H1 (cell line): ENCODE measurements at regions not wholly inside any gene's neighbourhood (a gene's known extent, or its start where the extent isn't known, plus 50 kb on each side); places are given as distances from the start of the nearest gene placed in this dataset.

ENCODE experiments used
- CTCF ChIA-PET: fragments of 300-600 bp; sonication (Branson Sonifier 250); formaldehyde crosslinking; loops from one replicate; lab custom pipeline; 2021; ENCODE audit not compliant: partially characterized antibody; lab: Charles Lee
- POLR2A ChIA-PET: fragments of 300-600 bp; sonication (Branson Sonifier 250); formaldehyde crosslinking; loops from one replicate; lab custom pipeline; 2021; ENCODE audit warnings: inconsistent platforms; ENCODE audit not compliant: partially characterized antibody; lab: Charles Lee
- DNase-seq, 2 experiments: peaks; one replicate each; pipeline versions ENCODE4 v3.0.0 to v3.0.0-alpha.2; 2010 to 2022; ENCODE audit warnings: low spot score in 2 of 2, low read depth in 1 of 2, mixed read lengths in 1 of 2
- FAIRE-seq: peaks from 2 replicates; lab custom pipeline; 2011; peaks lifted over from hg19 to GRCh38; lab: Jason Lieb, UNC
- H2AFZ ChIP-seq: 2 replicates; pipeline ENCODE4 v1.8.1; 2012; ENCODE audit warnings: low read length, inconsistent platforms
- H2AK5ac ChIP-seq: 2 replicates; pipeline ENCODE4 v1.6.1; 2013; ENCODE audit warnings: low read depth, low read length
- H2BK120ac ChIP-seq: replicated peaks from 2 replicates; pipeline ENCODE3; 2013; ENCODE audit warnings: low read depth, low read length, inconsistent platforms
- H2BK12ac ChIP-seq: 2 replicates; pipeline ENCODE4 v1.6.1; 2013; ENCODE audit warnings: low read depth, low read length
- H2BK15ac ChIP-seq: 2 replicates; pipeline ENCODE4 v1.6.1; 2013; ENCODE audit warnings: low read length
- H2BK20ac ChIP-seq: 2 replicates; pipeline ENCODE4 v1.6.1; 2013; ENCODE audit warnings: low read length
- H2BK5ac ChIP-seq: 2 replicates; pipeline ENCODE4 v1.6.1; 2013; ENCODE audit warnings: low read depth, low read length
- H3K14ac ChIP-seq: 2 replicates; pipeline ENCODE4 v1.6.1; 2013; ENCODE audit warnings: inconsistent platforms; ENCODE audit not compliant: insufficient read length
- H3K18ac ChIP-seq: 2 replicates; pipeline ENCODE4 v1.6.1; 2013; ENCODE audit warnings: low read length; ENCODE audit errors: extremely low read depth
- H3K23ac ChIP-seq: 2 replicates; pipeline ENCODE4 v1.6.1; 2013; ENCODE audit warnings: inconsistent platforms; ENCODE audit not compliant: insufficient read length
- H3K23me2 ChIP-seq: 2 replicates; pipeline ENCODE4 v1.6.1; 2013; ENCODE audit warnings: low read depth, low read length
- H3K27ac ChIP-seq: 2 replicates; pipeline ENCODE4 v1.6.1; 2011; ENCODE audit warnings: low read depth, low read length, inconsistent platforms
- H3K27me3 ChIP-seq, 4 experiments: replicated peaks in 1 of 4; 1 replicate in 1 of 4; 2 replicates in 3 of 4; pipeline versions ENCODE4 v1.6.1 to v1.8.1; 2011 to 2013; ENCODE audit warnings: low read length in 3 of 4, mild to moderate bottlenecking in 3 of 4, inconsistent platforms in 2 of 4, mixed read lengths in 2 of 4, moderate library complexity in 1 of 4; ENCODE audit not compliant: control insufficient read depth in 3 of 4, insufficient read depth in 3 of 4; ENCODE audit errors: extremely low read depth in 1 of 4
- H3K36me3 ChIP-seq, 4 experiments: 2 replicates each; pipeline versions ENCODE4 v1.6.1 to v1.8.1; 2011 to 2013; ENCODE audit warnings: mild to moderate bottlenecking in 4 of 4, low read length in 3 of 4, moderate library complexity in 2 of 4, control low read depth in 1 of 4, inconsistent platforms in 1 of 4; ENCODE audit not compliant: insufficient read depth in 4 of 4, control insufficient read depth in 2 of 4
- H3K4ac ChIP-seq: replicated peaks from 2 replicates; pipeline ENCODE3; 2013; ENCODE audit warnings: low read length, low read depth, mixed read lengths, inconsistent platforms; ENCODE audit not compliant: insufficient read length
- H3K4me1 ChIP-seq, 4 experiments: replicated peaks in 1 of 4; 1 replicate in 1 of 4; 2 replicates in 3 of 4; pipeline versions ENCODE4 v1.6.1 to v1.8.1; 2011 to 2013; ENCODE audit warnings: low read length in 3 of 4, inconsistent platforms in 2 of 4, mixed read lengths in 1 of 4; ENCODE audit not compliant: insufficient read depth in 4 of 4, control insufficient read depth in 3 of 4
- H3K4me2 ChIP-seq, 2 experiments: 2 replicates each; pipeline versions ENCODE4 v1.6.1 to v1.8.1; 2011 to 2013; ENCODE audit warnings: low read depth in 2 of 2, low read length in 2 of 2, control low read depth in 1 of 2, inconsistent platforms in 1 of 2, mild to moderate bottlenecking in 1 of 2; ENCODE audit not compliant: insufficient read depth in 1 of 2
- H3K4me3 ChIP-seq, 4 experiments: fragments of 200-600, 300-600 bp in 1 of 4; sonication (generic), shearing (Covaris generic), sonication (Bioruptor Twin) in 1 of 4; 2 replicates each; pipeline versions ENCODE4 v1.5.1 to v1.8.1; 2011 to 2016; ENCODE audit warnings: low read length in 4 of 4, low read depth in 3 of 4, control low read depth in 2 of 4, inconsistent platforms in 2 of 4, mild to moderate bottlenecking in 2 of 4, mixed read lengths in 1 of 4, moderate library complexity in 1 of 4; ENCODE audit not compliant: insufficient read depth in 2 of 4; ENCODE audit errors: extremely low read depth in 1 of 4
- H3K56ac ChIP-seq: replicated peaks from 2 replicates; pipeline ENCODE3; 2013; ENCODE audit warnings: low read depth, mild to moderate bottlenecking, mixed read lengths, low read length, inconsistent platforms; ENCODE audit not compliant: insufficient read length
- H3K79me1 ChIP-seq: 2 replicates; pipeline ENCODE4 v1.6.1; 2013; ENCODE audit warnings: low read depth, low read length, control low read depth
- H3K79me2 ChIP-seq, 2 experiments: 2 replicates each; pipeline versions ENCODE4 v1.6.1 to v1.8.1; 2012 to 2013; ENCODE audit warnings: low read length in 2 of 2, mild to moderate bottlenecking in 2 of 2, inconsistent platforms in 1 of 2; ENCODE audit not compliant: insufficient read depth in 2 of 2, control insufficient read depth in 1 of 2
- H3K9ac ChIP-seq, 4 experiments: replicated peaks in 1 of 4; 1 replicate in 1 of 4; 2 replicates in 3 of 4; pipeline versions ENCODE4 v1.6.1 to v1.8.1; 2011 to 2013; ENCODE audit warnings: low read depth in 3 of 4, low read length in 3 of 4, control low read depth in 2 of 4, mild to moderate bottlenecking in 2 of 4, moderate library complexity in 2 of 4, inconsistent platforms in 1 of 4; ENCODE audit errors: extremely low read depth in 1 of 4
- H3K9me3 ChIP-seq, 2 experiments: 2 replicates each; pipeline versions ENCODE4 v1.6.1 to v1.8.1; 2012 to 2013; ENCODE audit warnings: mild to moderate bottlenecking in 2 of 2, moderate library complexity in 2 of 2, control low read depth in 1 of 2, inconsistent platforms in 1 of 2, low read depth in 1 of 2, low read length in 1 of 2, mixed read lengths in 1 of 2; ENCODE audit not compliant: insufficient read depth in 2 of 2
- H4K20me1 ChIP-seq, 2 experiments: replicated peaks in 1 of 2; 2 replicates each; pipeline versions ENCODE3 to v1.8.1; 2011 to 2013; ENCODE audit warnings: inconsistent platforms in 2 of 2, low read length in 2 of 2, mild to moderate bottlenecking in 1 of 2; ENCODE audit not compliant: insufficient read depth in 2 of 2, control insufficient read depth in 1 of 2
- H4K5ac ChIP-seq: 2 replicates; pipeline ENCODE4 v1.6.1; 2013; ENCODE audit warnings: low read length, low read depth, mixed read lengths, inconsistent platforms; ENCODE audit not compliant: insufficient read length
- H4K8ac ChIP-seq: 2 replicates; pipeline ENCODE4 v1.8.0; 2013; ENCODE audit warnings: mild to moderate bottlenecking, moderate library complexity, low read length, inconsistent platforms; ENCODE audit not compliant: insufficient read depth; ENCODE audit errors: extremely low read depth
- H4K91ac ChIP-seq: replicated peaks from 2 replicates; pipeline ENCODE3; 2013; ENCODE audit warnings: low read length, mixed read lengths, inconsistent platforms; ENCODE audit not compliant: insufficient read length
- ASH2L ChIP-seq: fragments of 200-600, 300-600 bp; sonication (generic); IDR thresholded peaks from one replicate; pipeline ENCODE4 v1.7.1; 2017; ENCODE audit warnings: low read length
- CBX5 ChIP-seq: fragments of 300-800, 300-1000 bp; sonication (generic); IDR thresholded peaks from 2 replicates; pipeline ENCODE4 v1.7.1; 2016; ENCODE audit warnings: antibody characterized with exemption, low read length, low read depth
- CTCF ChIP-seq, 3 experiments: IDR thresholded peaks; 1 replicate in 2 of 3; 2 replicates in 1 of 3; pipeline versions ENCODE4 v1.5.1 to v1.6.1; 2011; ENCODE audit warnings: low read length in 3 of 3, mild to moderate bottlenecking in 3 of 3, inconsistent platforms in 2 of 3, low read depth in 1 of 3, moderate library complexity in 1 of 3; ENCODE audit not compliant: insufficient read depth in 1 of 3; ENCODE audit errors: control extremely low read depth in 1 of 3
- EGR1 ChIP-seq: IDR thresholded peaks from 2 replicates; pipeline ENCODE4 v1.6.1; 2011; ENCODE audit warnings: low read depth, low read length, borderline replicate concordance
- GABPA ChIP-seq: IDR thresholded peaks from 2 replicates; pipeline ENCODE4 v1.6.1; 2011; ENCODE audit warnings: mild to moderate bottlenecking, low read length, moderate library complexity, borderline replicate concordance; ENCODE audit not compliant: insufficient read depth
- PHF8 ChIP-seq: fragments of 200-600 bp; sonication (generic); conservative IDR thresholded peaks from 2 replicates; pipeline ENCODE4 v1.7.1; 2012; ENCODE audit warnings: low read depth, mild to moderate bottlenecking, inconsistent platforms, low read length, moderate library complexity
- POLR2AphosphoS5 ChIP-seq: IDR thresholded peaks from 2 replicates; pipeline ENCODE4 v1.6.1; 2011; ENCODE audit warnings: low read depth, low read length
- POU5F1 ChIP-seq: IDR thresholded peaks from 2 replicates; pipeline ENCODE4 v1.6.1; 2011; ENCODE audit warnings: low read depth, mild to moderate bottlenecking, low read length, moderate library complexity
- RAD21 ChIP-seq, 2 experiments: IDR thresholded peaks in 1 of 2; conservative IDR thresholded peaks in 1 of 2; 2 replicates each; pipeline ENCODE4 v1.6.1; 2011; ENCODE audit warnings: low read depth in 2 of 2, low read length in 2 of 2, improper control_type of control experiment in 1 of 2, inconsistent platforms in 1 of 2, mild to moderate bottlenecking in 1 of 2, moderate library complexity in 1 of 2
- RFX5 ChIP-seq: IDR thresholded peaks from 2 replicates; pipeline ENCODE4 v1.6.1; 2011; ENCODE audit warnings: low read depth, low read length, improper control_type of control experiment, borderline replicate concordance
- RXRA ChIP-seq: IDR thresholded peaks from 2 replicates; pipeline ENCODE4 v1.6.1; 2011; ENCODE audit warnings: low read depth, mild to moderate bottlenecking, low read length, moderate library complexity; ENCODE audit not compliant: insufficient read depth
- WGBS, 2 experiments: shearing (Covaris generic) in 1 of 2; methylation state at CpG; one replicate each; pipeline versions ENCODE4 v1.1.6 to v1.1.7; 2013 to 2015; ENCODE audit warnings: low lambda C conversion rate in 2 of 2, mixed read lengths in 2 of 2, inconsistent platforms in 1 of 2, low coverage in 1 of 2, missing lambda C conversion rate in 1 of 2; ENCODE audit not compliant: insufficient replicate concordance in 2 of 2, insufficient coverage in 1 of 2, insufficient read length in 1 of 2; ENCODE audit errors: extremely low coverage in 1 of 2, missing lambda C conversion rate in 1 of 2; 5-methylcytosine and 5-hydroxymethylcytosine counted together

- DNase-seq, result no peak
- Histone ChIP-seq H3K27ac (no peak overlapping the region), H4K91ac (no peak overlapping the region), H3K27me3 (no peaks in the 10 kb centered on the region), H3K79me1 (no peaks in the 10 kb centered on the region), H3K23ac (no peak overlapping the region), H2AFZ (no peak overlapping the region), H3K9ac (no peak overlapping the region), H2BK15ac (no peak overlapping the region), H2BK12ac (no peak overlapping the region), H3K79me2 (no peaks in the 10 kb centered on the region), H2AK5ac (no peak overlapping the region), H3K18ac (no peak overlapping the region), H2BK120ac (no peak overlapping the region), H3K56ac (no peak overlapping the region), H2BK20ac (no peak overlapping the region), H3K14ac (no peak overlapping the region), H3K4ac (no peak overlapping the region), H3K4me3 (no peak overlapping the region), H3K9me3 (no peaks in the 10 kb centered on the region), H4K5ac (no peak overlapping the region), H3K4me2 (no peak overlapping the region), H2BK5ac (no peak overlapping the region), H3K36me3 (no peaks in the 10 kb centered on the region), H3K23me2 (no peaks in the 10 kb centered on the region), H4K8ac (no peak overlapping the region), H3K4me1 (no peaks in the 10 kb centered on the region), H4K20me1 (no peaks in the 10 kb centered on the region)
- ChIA-PET CTCF (interaction anchor here (1.0 to 1.2 kb wide), 2 partner anchors 101 to 103 kb away, joined by 3 to 6 read pairs; partner anchors contain the start of gene SFRP4), POLR2A (no interaction called here)
- WGBS, 2 experiments, result 92% methylated on average over 6 of the region's 6 CpGs; no CpG with 5 or more reads in 1 of the 2 experiments
- no peak for FAIRE-seq
- no peak for TF ChIP-seq CBX5
- TF ChIP-seq EGR1, result no peak
- no peak for TF ChIP-seq ASH2L
- no peak for TF ChIP-seq RFX5
- no peak for TF ChIP-seq PHF8
- TF ChIP-seq RXRA, result no peak
- no peak for TF ChIP-seq GABPA
- TF ChIP-seq CTCF (IDR thresholded peaks at IDR 0.05; ENCODE audit: control extremely low read depth in 1 of 3, insufficient read depth in 1 of 3, low read depth in 1 of 3, low read length in 3 of 3), result no peak
- no peak for TF ChIP-seq POLR2AphosphoS5
- TF ChIP-seq POU5F1, result no peak
- no peak for TF ChIP-seq RAD21 (IDR thresholded peaks at IDR 0.05 in 1 of 2, conservative IDR thresholded peaks at IDR 0.05 in 1 of 2; ENCODE audit: low read depth in 2 of 2, low read length in 2 of 2)
These were observed 99.8 kb downstream of the EPDR1 start for GRCh38 chr7:38020121-38020785.
